ENCODE measurements at regions not wholly inside any gene's neighbourhood (a gene's known extent, or its start where the extent isn't known, plus 50 kb on each side); places are given as distances from the start of the nearest gene placed in this dataset.

DNA sequence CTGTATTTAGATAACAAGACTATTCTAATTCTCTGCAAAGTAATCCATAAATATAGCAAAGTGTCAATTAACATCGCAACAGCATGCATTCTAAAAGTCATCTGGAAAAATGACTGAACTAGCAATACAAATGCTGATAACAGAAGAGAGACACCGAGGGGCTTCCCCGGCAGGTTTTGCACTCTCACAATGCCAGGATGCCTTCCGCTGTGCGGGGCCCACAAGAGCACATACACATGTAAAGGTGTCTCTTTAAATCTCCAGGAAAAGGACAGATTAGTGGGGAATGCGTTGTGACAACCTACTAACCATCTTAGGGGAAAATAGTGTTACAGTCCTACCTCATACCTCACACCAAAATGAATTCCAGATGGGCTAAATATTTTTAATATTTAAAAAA, 86.9 kb downstream of the CXCL12 start:
- intact Hi-C loops (cut with DNase I; ENCODE audit: low total_unique reads) = no loop called here
- H3K9me3 ChIP-seq = no peaks in the 10 kb centered on the region
- 80 to 92% (median 85%) methylated on average over 6 of the region's 6 CpGs for WGBS, 5 donors

DNA sequence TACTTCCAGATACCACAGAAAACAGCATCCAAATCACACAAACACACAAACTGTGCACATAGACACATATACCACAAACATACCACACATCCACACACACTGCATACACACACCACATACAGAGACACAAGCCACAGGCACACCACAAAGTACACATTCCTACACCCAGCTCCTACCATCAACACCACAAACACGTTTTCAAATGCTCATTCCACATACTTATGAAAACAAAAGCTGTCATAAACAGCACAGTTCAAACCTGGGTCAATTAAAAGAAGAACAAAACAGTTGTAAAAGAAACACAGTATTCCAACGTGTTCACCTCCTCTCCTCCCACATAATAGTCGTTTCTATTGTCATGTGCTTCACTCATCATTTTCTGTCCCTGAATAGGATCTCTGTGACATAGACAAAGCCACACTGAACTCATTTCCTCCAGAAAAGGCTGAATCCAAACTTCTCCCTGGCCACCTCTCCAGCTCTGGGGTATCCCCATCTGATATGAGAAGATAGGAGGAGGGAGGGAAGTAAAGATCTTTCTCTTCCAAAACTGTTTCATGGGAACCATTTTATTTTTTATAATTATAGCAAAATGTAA, 89.2 kb downstream of the CXCL12 start:
- WGBS, 5 donors = 32 to 56% (median 46%) methylated on average over 3 of the region's 3 CpGs
- no peaks in the 10 kb centered on the region for H3K36me3 ChIP-seq
- peaks cover 0 to 14% (median 0%) of the 10 kb centered on the region in 6 donors for H3K4me1 ChIP-seq
- no peak overlapping the region for H3K4me3 ChIP-seq
- TF ChIP-seq POLR2AphosphoS5 (IDR thresholded peaks at IDR 0.05) (no peak), POLR2A (IDR thresholded peaks at IDR 0.05) (no peak)
- TF ChIP-seq, protein P1, sequence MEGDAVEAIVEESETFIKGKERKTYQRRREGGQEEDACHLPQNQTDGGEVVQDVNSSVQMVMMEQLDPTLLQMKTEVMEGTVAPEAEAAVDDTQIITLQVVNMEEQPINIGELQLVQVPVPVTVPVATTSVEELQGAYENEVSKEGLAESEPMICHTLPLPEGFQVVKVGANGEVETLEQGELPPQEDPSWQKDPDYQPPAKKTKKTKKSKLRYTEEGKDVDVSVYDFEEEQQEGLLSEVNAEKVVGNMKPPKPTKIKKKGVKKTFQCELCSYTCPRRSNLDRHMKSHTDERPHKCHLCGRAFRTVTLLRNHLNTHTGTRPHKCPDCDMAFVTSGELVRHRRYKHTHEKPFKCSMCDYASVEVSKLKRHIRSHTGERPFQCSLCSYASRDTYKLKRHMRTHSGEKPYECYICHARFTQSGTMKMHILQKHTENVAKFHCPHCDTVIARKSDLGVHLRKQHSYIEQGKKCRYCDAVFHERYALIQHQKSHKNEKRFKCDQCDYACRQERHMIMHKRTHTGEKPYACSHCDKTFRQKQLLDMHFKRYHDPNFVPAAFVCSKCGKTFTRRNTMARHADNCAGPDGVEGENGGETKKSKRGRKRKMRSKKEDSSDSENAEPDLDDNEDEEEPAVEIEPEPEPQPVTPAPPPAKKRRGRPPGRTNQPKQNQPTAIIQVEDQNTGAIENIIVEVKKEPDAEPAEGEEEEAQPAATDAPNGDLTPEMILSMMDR (IDR thresholded peaks at IDR 0.05 in 8 of 11, conservative IDR thresholded peaks at IDR 0.05 in 3 of 11) = no peak
- H3K27ac ChIP-seq = no peak overlapping the region
- H3K27me3 ChIP-seq (replicated peaks in 1 of 7) = peaks cover 0 to 32% (median 11%) of the 10 kb centered on the region in 7 donors
- intact Hi-C loops (cut with DNase I; ENCODE audit: low total_unique reads) = no loop called here
- no peak for DNase-seq
- no peaks in the 10 kb centered on the region for H3K9me3 ChIP-seq

More for the DNA sequence above, 86.9 kb downstream of the CXCL12 start:
- Histone ChIP-seq H3K4me1 (peaks cover 0 to 6% (median 0%) of the 10 kb centered on the region in 6 donors), H3K36me3 (no peaks in the 10 kb centered on the region), H3K27me3 (replicated peaks in 1 of 7) (peaks cover 0 to 18% (median 5%) of the 10 kb centered on the region in 7 donors), H3K4me3 (no peak overlapping the region), H3K27ac (no peak overlapping the region)
- DNase-seq = no peak
- TF ChIP-seq, protein P1 (IDR thresholded peaks at IDR 0.05 in 8 of 11, conservative IDR thresholded peaks at IDR 0.05 in 3 of 11) = no peak
- no peak for TF ChIP-seq POLR2A (IDR thresholded peaks at IDR 0.05)
- no peak for TF ChIP-seq POLR2AphosphoS5 (IDR thresholded peaks at IDR 0.05)

DNA sequence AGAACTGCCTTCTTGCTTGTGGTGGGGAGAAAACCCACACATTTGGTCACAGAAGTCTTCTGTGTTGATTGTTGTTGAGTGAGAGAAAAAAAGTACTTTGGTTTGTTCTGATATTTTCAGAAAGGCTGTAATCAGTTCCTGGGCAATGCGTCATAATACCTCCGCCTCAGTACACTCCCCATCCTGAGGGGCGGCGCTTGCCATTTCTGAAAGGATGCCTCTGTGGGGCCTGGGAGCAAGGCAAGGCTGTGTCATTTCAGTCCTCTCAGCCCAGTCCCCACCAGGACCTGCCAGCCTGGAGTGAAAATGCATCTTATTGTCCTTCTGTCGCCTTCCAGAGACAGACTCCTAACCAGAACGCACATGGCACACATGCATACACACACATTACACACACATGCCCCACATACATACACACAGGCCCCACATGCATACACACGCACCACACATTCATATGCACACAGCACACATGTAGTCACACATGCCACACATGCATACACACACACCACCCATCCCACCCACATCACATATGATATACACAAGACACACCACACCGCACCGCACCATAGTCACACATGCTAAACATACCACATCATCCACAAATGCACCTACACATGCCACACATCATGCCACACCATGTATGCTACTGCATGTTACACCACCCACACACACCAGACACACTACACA, 90.0 kb downstream of the CXCL12 start:
- H3K27ac ChIP-seq = peak overlapping the region in 6 of 8 donors; percentile 2 to 68 (median 52)
- peaks cover 0 to 32% (median 11%) of the 10 kb centered on the region in 7 donors for H3K27me3 ChIP-seq (replicated peaks in 1 of 7)

DNA sequence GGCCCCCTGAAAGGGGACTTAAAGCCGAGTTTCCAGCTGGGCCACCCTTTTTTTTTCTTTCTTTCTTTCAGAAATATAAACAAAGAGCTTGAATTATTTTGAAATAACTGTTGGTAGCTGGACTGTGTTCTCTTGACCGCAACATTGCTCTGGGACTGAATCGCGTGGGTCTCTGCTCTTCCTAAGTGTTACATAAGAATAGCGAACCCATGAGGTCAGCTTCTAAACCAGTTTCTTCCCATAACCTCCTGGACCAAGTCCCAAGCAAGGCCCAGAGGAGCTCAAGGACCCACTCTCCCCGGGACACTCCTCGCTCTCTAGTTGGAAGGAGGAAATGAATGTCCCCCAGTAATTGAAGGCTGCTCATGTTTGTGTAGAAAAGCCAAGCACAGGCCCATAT, 91.1 kb downstream of the CXCL12 start:
- 56 to 72% (median 66%) methylated on average over 7 of the region's 7 CpGs for WGBS, 5 donors
- Histone ChIP-seq H3K36me3 (no peaks in the 10 kb centered on the region), H3K9me3 (no peaks in the 10 kb centered on the region), H3K27ac (peak overlapping the region in 7 of 8 donors; percentile 2 to 68 (median 55)), H3K27me3 (replicated peaks in 1 of 7) (peaks cover 0 to 32% (median 11%) of the 10 kb centered on the region in 7 donors), H3K4me1 (peaks cover 0 to 14% (median 0%) of the 10 kb centered on the region in 6 donors), H3K4me3 (no peak overlapping the region)
- no peak for DNase-seq
- TF ChIP-seq, protein P1 (IDR thresholded peaks at IDR 0.05 in 8 of 11, conservative IDR thresholded peaks at IDR 0.05 in 3 of 11) = no peak
- TF ChIP-seq POLR2AphosphoS5 (IDR thresholded peaks at IDR 0.05) (no peak), POLR2A (IDR thresholded peaks at IDR 0.05) (no peak)
- intact Hi-C loops (cut with DNase I; ENCODE audit: low total_unique reads) = no loop called here

More for the DNA sequence above, 90.0 kb downstream of the CXCL12 start:
- no peak overlapping the region for H3K4me3 ChIP-seq
- 94 to 97% (median 97%) methylated on average over 9 of the region's 9 CpGs for WGBS, 5 donors
- no peaks in the 10 kb centered on the region for H3K36me3 ChIP-seq
- TF ChIP-seq POLR2A (IDR thresholded peaks at IDR 0.05) (no peak), POLR2AphosphoS5 (IDR thresholded peaks at IDR 0.05) (no peak)
- DNase-seq = no peak
- peaks cover 0 to 14% (median 0%) of the 10 kb centered on the region in 6 donors for H3K4me1 ChIP-seq
- intact Hi-C loops (cut with DNase I; ENCODE audit: low total_unique reads) = no loop called here
- H3K9me3 ChIP-seq = no peaks in the 10 kb centered on the region
